HEK293 (cell line): ENCODE measurements at regions not wholly inside any gene's neighbourhood (a gene's known extent, or its start where the extent isn't known, plus 50 kb on each side); places are given as distances from the start of the nearest gene placed in this dataset.

Experiments used
- CTCF ChIP-seq: fragments of 450-650 bp; formaldehyde crosslinking; IDR thresholded peaks from 2 replicates; pipeline ENCODE4 v1.5.1; 2016; ENCODE audit warnings: missing biosample characterization, missing genetic modification characterization
- HOXA7 ChIP-seq: sonication (generic); formaldehyde crosslinking; IDR thresholded peaks from 2 replicates; pipeline ENCODE4 v1.8.1; 2022; ENCODE audit warnings: missing genetic modification reagents, borderline replicate concordance
- KLF8 ChIP-seq: fragments of 450-650 bp; formaldehyde crosslinking; IDR thresholded peaks from 2 replicates; pipeline ENCODE4 v1.5.1; 2016; ENCODE audit warnings: missing biosample characterization, missing genetic modification characterization
- SETDB1 ChIP-seq: IDR thresholded peaks from one replicate; pipeline ENCODE4 v1.6.1; 2017; ENCODE audit warnings: mild to moderate bottlenecking, low read length, moderate library complexity, mixed read lengths; ENCODE audit not compliant: insufficient read length
- ZBTB7A ChIP-seq: fragments of 450-650 bp; formaldehyde crosslinking; IDR thresholded peaks from 2 replicates; pipeline ENCODE4 v1.5.1; 2016; ENCODE audit warnings: low read depth, missing biosample characterization, missing genetic modification characterization
- ZNF121 ChIP-seq: fragments of 450-650 bp; formaldehyde crosslinking; IDR thresholded peaks from 2 replicates; pipeline ENCODE4 v1.5.1; 2016; ENCODE audit warnings: missing biosample characterization, missing genetic modification characterization
- ZNF16 ChIP-seq: fragments of 450-650 bp; formaldehyde crosslinking; IDR thresholded peaks from 2 replicates; pipeline ENCODE4 v1.5.1; 2016; ENCODE audit warnings: low read depth, missing biosample characterization, missing genetic modification characterization
- ZNF174 ChIP-seq: fragments of 450-650 bp; formaldehyde crosslinking; IDR thresholded peaks from 2 replicates; pipeline ENCODE4 v1.5.0; 2017; ENCODE audit warnings: missing biosample characterization, mild to moderate bottlenecking, missing genetic modification characterization
- ZNF623 ChIP-seq: fragments of 450-650 bp; formaldehyde crosslinking; IDR thresholded peaks from 2 replicates; pipeline ENCODE4 v1.5.1; 2016; ENCODE audit warnings: missing biosample characterization, missing genetic modification characterization
- ZNF629 ChIP-seq: fragments of 450-650 bp; formaldehyde crosslinking; IDR thresholded peaks from 2 replicates; pipeline ENCODE4 v1.5.1; 2017; ENCODE audit warnings: missing biosample characterization, missing genetic modification characterization
- ZNF785 ChIP-seq: fragments of 450-650 bp; formaldehyde crosslinking; IDR thresholded peaks from 2 replicates; pipeline ENCODE4 v1.5.1; 2016; ENCODE audit warnings: missing biosample characterization, missing genetic modification characterization
- TF ChIP-seq, protein P1 (sequence below): fragments of 450-650 bp; formaldehyde crosslinking; conservative IDR thresholded peaks from 2 replicates; pipeline ENCODE4 v1.5.1; 2016; ENCODE audit warnings: low read depth, missing biosample characterization, missing genetic modification characterization
- TF ChIP-seq, protein P2 (sequence below): fragments of 450-650 bp; formaldehyde crosslinking; IDR thresholded peaks from 2 replicates; pipeline ENCODE4 v1.5.1; 2016; ENCODE audit warnings: missing biosample characterization, missing genetic modification characterization
- TF ChIP-seq, protein P3 (sequence below): fragments of 450-650 bp; formaldehyde crosslinking; IDR thresholded peaks from 2 replicates; pipeline ENCODE4 v1.5.1; 2016; ENCODE audit warnings: missing biosample characterization, missing genetic modification characterization

DNA sequence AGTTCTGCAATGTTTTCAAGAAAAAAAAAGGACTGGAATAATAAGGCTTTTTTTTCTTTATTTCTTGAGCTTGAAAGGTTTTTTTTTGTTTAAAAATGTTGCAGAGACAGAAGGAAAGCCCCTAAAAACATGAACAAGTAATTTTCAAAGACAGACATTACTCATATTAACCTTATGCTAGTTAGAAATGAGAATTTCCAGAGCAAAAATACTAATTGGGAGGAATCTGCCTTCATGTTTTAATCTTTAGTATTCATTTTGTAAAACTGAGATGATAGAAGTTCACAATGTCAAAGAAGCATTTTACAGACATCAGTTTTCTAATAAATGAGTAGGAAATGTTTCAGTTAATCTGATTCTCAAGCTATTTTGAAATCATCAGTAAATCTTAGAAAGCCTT is 1805.3 kb downstream of the PCDH7 start:
- TF ChIP-seq, protein P1, sequence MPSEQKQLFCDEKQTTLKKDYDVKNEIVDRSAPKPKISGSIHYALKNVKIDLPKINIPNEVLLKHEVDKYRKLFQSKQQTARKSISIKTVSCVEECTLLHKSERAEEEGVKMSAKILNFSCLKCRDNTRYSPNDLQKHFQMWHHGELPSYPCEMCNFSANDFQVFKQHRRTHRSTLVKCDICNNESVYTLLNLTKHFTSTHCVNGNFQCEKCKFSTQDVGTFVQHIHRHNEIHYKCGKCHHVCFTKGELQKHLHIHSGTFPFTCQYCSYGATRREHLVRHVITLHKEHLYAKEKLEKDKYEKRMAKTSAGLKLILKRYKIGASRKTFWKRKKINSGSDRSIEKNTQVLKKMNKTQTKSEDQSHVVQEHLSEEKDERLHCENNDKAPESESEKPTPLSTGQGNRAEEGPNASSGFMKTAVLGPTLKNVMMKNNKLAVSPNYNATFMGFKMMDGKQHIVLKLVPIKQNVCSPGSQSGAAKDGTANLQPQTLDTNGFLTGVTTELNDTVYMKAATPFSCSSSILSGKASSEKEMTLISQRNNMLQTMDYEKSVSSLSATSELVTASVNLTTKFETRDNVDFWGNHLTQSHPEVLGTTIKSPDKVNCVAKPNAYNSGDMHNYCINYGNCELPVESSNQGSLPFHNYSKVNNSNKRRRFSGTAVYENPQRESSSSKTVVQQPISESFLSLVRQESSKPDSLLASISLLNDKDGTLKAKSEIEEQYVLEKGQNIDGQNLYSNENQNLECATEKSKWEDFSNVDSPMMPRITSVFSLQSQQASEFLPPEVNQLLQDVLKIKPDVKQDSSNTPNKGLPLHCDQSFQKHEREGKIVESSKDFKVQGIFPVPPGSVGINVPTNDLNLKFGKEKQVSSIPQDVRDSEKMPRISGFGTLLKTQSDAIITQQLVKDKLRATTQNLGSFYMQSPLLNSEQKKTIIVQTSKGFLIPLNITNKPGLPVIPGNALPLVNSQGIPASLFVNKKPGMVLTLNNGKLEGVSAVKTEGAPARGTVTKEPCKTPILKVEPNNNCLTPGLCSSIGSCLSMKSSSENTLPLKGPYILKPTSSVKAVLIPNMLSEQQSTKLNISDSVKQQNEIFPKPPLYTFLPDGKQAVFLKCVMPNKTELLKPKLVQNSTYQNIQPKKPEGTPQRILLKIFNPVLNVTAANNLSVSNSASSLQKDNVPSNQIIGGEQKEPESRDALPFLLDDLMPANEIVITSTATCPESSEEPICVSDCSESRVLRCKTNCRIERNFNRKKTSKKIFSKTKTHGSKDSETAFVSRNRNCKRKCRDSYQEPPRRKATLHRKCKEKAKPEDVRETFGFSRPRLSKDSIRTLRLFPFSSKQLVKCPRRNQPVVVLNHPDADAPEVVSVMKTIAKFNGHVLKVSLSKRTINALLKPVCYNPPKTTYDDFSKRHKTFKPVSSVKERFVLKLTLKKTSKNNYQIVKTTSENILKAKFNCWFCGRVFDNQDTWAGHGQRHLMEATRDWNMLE (tag by site-specific recombination) = no peak
- TF ChIP-seq CTCF (tag by site-specific recombination) (no peak), ZNF16 (no peak), ZNF785 (tag by site-specific recombination) (no peak), ZNF623 (tag by site-specific recombination) (no peak), KLF8 (tag by site-specific recombination) (no peak), SETDB1 (no peak), ZNF174 (tag by site-specific recombination) (no peak), ZNF121 (no peak), HOXA7 (CRISPR knock-in tag) (no peak), ZNF629 (tag by site-specific recombination) (no peak), ZBTB7A (no peak)
- TF ChIP-seq, protein P2, sequence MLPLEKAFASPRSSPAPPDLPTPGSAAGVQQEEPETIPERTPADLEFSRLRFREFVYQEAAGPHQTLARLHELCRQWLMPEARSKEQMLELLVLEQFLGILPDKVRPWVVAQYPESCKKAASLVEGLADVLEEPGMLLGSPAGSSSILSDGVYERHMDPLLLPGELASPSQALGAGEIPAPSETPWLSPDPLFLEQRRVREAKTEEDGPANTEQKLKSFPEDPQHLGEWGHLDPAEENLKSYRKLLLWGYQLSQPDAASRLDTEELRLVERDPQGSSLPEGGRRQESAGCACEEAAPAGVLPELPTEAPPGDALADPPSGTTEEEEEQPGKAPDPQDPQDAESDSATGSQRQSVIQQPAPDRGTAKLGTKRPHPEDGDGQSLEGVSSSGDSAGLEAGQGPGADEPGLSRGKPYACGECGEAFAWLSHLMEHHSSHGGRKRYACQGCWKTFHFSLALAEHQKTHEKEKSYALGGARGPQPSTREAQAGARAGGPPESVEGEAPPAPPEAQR (tag by site-specific recombination) = no peak
- TF ChIP-seq, protein P3, sequence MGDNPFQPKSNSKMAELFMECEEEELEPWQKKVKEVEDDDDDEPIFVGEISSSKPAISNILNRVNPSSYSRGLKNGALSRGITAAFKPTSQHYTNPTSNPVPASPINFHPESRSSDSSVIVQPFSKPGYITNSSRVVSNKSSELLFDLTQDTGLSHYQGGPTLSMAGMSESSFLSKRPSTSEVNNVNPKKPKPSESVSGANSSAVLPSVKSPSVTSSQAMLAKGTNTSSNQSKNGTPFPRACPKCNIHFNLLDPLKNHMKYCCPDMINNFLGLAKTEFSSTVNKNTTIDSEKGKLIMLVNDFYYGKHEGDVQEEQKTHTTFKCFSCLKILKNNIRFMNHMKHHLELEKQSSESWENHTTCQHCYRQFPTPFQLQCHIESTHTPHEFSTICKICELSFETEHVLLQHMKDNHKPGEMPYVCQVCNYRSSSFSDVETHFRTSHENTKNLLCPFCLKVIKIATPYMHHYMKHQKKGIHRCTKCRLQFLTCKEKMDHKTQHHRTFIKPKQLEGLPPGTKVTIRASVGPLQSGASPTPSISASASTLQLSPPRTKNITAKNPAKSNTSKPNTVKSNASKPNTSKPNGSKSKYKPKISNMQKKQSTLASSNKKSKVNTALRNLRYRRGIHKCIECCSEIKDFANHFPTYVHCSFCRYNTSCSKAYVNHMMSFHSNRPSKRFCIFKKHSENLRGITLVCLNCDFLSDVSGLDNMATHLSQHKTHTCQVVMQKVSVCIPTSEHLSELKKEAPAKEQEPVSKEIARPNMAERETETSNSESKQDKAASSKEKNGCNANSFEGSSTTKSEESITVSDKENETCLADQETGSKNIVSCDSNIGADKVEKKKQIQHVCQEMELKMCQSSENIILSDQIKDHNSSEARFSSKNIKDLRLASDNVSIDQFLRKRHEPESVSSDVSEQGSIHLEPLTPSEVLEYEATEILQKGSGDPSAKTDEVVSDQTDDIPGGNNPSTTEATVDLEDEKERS (tag by site-specific recombination) = no peak
